GM21825 (cell line): ENCODE measurements at regions not wholly inside any gene's neighbourhood (a gene's known extent, or its start where the extent isn't known, plus 50 kb on each side); places are given as distances from the start of the nearest gene placed in this dataset.
"Not testable (repeated sequence)": the region's sequence is repeated elsewhere in the genome, so short reads cannot be mapped to it uniquely, and the experiment has no call there.

Experiments
- ATAC-seq: cut with Tn5 transposase; IDR thresholded peaks from one replicate; pipeline ENCODE4 v1.9.1; 2021; ENCODE audit warnings: mild to moderate bottlenecking, moderate library complexity; ENCODE audit not compliant: unreplicated experiment

DNA sequence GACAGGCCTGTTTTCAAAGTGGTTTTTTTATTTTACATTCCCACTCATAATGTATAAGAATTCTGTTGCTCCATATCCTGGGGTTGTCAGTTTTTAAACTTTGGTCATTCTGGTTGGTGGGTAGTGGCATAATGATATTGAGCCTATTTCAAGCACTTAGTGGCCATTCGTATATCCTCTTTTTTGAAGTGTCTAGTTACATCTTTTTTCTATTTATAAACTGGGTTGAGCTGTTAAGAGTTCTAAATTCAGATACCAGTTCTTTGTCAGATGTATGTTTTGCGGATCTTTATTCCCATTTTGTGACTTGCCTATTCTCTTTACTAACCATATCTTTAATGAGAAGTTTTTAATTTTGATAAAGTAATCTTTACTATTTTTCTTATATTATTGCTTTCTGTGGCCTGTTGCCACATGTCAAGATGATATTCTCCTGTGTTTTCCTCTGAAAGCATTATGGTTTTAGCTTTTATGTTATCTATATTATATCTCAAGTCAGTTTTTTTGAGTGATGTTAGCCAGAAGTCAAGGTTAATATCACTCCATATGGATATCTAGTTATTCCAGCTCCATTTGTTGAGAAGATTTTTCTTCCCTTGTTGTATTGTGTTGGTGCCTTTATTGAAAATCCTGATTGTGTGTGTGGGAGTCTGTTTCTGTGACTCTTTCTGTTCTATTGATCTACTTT is 110.9 kb downstream of the FHIP1A start:
- no peak for ATAC-seq

- ATAC-seq: no peak
Observed at GRCh38 chr4:151522866-151523519, 114.0 kb downstream of the FHIP1A start.

DNA sequence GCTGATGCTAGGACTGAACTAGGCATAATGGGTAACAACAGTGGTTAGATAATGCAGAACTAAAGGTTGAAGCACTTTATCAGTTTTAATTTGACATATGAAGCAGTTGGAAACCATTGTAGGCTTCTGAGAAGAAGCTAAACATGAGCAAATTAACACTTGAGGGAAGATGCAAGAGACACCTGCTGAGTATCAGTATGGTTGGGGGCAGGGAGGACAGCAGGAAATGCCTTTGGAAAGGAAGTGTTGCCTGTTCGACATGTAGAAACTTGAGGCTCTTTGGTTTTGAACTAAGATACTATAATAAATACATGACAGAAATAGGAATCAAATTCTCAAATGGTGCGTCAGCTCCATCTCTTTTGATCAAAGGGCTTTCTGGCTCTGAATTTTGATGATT is 115.6 kb downstream of the FHIP1A start:
- ATAC-seq: no peak

DNA sequence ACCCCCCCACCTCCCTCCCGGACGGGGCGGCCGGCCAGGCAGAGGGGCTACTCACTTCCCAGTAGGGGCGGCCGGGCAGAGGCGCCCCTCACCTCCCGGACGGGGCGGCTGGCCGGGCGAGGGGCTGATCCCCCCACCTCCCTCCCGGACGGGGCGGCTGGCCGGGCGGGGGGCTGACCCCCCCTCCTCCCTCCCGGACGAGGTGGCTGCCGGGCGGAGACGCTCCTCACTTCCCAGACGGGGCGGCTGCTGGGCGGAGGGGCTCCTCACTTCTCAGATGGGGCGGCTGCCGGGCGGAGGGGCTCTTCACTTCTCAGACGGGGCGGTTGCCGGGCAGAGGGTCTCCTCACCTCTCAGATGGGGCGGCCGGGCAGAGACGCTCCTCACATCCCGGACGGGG is 117.5 kb downstream of the FHIP1A start:
- not testable (repeated sequence) for ATAC-seq

DNA sequence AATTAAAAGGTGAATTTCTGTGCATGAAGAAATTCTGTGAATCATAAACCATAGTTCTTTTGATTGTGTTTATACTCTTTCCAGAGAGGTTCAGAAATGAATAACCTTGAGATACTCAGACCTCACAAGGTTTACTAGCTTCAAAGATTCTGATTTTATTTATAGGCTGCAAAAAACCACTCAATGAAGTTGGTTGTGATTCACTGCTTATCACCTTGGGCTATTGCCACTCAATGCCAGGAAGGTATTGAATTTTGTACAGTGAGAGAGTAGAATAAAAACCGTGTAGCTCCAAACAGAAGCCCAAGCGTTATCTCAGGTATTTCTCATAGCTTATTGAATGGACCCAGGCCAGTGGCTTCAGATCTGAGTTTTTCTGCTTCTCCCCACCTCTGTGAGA is 118.7 kb downstream of the FHIP1A start:
- no peak for ATAC-seq

GRCh38 chr4:151529187-151529586 is 120.2 kb downstream of the FHIP1A start:
- ATAC-seq: no peak

DNA sequence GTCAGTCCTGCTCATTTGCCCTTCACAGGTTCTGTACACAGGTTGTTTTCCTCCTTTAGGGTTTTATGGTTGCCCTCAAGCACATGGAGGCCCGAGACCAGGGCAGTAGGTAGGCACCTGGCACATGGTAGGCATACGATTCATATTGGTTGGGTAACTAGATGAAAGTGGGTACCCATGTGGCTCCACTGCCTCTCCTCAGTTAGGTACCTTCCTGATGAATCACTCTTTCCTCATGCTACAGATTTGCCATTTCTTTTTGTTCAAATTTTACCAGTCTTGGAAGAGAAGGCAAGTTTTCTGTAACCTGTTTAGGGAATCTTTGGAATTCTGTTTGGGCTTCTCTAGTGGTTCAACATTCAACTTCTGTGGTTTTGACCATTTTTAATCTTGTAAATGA is 121.3 kb downstream of the FHIP1A start:
- no peak for ATAC-seq

DNA sequence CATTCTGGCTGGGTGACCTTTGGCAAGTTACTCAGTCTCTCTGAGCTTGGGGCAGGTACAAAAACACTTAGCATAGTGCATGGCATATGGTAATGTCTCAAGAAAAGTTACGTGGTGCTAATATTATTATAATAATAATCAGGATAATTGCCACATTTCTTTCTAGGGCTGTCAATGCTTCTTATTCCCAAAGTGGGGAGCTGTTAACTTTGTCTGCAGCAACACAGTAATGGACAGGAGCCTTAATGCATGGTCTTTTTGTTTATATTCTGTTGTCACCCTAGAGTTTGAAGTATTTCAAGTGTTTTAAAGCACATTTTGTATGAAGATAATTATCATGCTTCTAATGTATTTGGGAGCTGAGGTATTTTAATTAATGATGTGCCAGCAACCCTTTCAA is 121.8 kb downstream of the FHIP1A start:
- no peak for ATAC-seq

- ATAC-seq: no peak
Observed at GRCh38 chr4:151532001-151532708, 123.2 kb downstream of the FHIP1A start.

- no peak for ATAC-seq
Observed at GRCh38 chr4:151534195-151534594, 125.2 kb downstream of the FHIP1A start.

GRCh38 chr4:151535366-151535765 is 126.4 kb downstream of the FHIP1A start:
- no peak for ATAC-seq

GRCh38 chr4:151537687-151538086 is 128.7 kb downstream of the FHIP1A start:
- ATAC-seq: no peak

- no peak for ATAC-seq
Observed at GRCh38 chr4:151538963-151539362, 130.0 kb downstream of the FHIP1A start.

- ATAC-seq: no peak
Observed at GRCh38 chr4:151540728-151541388, 131.9 kb downstream of the FHIP1A start.

DNA sequence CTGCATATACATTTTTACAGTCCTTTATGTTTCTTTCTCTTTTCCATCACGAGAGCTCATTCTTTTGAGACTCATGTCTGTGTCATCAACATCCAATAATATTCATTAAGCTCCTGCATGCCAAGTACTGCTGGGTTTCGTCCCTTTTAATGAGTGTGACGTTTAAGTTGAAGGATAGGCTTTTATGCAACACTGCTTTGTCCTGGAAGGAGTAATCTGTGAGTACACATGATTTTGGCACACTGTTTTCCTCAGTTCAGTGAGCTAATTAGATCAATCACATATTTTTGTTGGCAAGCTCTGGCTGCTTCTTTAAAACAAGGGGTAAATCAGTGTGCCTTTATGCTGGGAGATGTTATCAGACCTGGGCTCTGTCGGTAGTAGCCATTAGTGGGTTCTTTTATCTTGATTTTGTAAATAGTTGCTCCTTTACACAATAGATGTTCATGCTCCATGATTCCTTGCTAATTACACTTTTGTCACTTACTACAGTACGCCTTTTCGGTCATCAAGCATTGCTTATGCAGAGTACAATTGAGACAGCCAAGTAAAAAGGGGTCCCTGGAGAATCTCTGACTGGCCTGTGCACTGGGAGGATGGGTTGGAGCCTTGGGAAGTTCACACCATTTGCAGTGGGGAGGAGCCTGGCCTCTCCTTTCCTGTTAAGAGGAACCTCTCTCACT is 132.6 kb downstream of the FHIP1A start:
- ATAC-seq: no peak

DNA sequence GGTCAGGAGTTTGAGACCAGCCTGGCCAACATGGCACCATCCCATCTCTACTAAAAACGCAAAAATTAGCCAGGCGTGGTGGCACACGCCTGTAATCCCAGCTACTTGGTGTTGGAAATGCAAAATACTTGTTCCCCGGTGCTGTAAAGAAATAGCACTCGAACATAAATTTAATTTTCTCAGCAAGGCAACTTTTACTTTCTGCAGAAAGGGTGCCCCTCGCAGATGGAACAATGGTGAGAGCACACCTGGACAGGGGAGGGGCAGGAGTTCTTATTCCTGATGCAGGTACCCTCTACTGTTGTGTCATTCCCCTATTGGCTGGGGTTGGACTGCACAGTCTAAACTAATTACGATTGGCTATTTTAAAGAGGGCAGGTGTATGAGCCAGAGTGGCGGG is 139.7 kb downstream of the FHIP1A start:
- no peak for ATAC-seq

DNA sequence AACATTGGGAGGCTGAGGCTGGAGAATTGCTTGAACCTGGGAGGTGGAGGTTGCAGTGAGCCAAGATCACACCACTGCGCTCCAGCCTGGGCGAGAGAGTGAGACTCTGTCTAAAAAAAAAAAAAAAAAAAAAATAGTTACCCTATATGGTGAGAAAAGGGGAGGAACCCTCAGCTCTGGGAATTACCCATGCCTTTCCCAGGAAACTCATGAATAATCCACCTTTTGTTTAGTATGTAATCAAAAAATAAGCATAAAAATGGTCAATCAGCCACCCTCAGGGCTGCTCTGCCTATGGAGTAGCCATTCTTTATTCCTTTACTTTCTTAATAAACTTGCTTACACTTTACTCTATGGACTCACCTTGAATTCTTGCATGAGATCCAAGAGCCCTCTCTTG is 140.4 kb downstream of the FHIP1A start:
- ATAC-seq: not testable (repeated sequence)

- ATAC-seq: no peak
Observed at GRCh38 chr4:151553874-151554273, 144.9 kb downstream of the FHIP1A start.

GRCh38 chr4:151555151-151555945 is 146.4 kb downstream of the FHIP1A start:
- no peak for ATAC-seq

DNA sequence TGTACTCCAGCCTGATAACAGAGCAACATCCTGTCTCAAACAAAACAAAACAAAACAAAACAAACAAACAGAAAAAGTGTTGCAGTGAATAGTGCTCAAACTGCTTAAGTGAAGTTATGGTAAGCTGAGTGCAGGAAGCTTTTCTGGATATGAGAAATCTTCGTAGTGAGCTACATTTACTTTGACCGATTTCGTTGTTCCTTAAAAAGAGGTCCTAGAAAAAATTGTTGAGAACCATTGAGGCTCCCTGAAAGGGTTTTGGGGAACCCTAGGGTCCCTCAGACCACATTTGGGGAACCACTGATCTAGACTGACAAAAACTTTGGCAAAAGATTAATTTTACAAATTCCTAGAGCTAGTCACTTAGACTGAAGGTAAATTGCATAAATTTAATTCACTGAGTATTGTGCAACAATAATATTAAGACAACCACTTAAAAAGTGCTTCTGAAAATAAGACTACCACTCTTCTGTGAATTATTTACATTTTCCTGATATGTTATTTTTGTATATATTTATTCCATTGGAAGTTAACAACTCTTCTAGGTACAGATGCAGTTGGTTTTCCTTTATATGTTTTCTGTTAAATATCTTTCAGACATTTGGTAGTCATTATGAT is 149.6 kb downstream of the FHIP1A start:
- ATAC-seq: no peak
